B cell (primary cell): ENCODE measurements at regions not wholly inside any gene's neighbourhood (a gene's known extent, or its start where the extent isn't known, plus 50 kb on each side); places are given as distances from the start of the nearest gene placed in this dataset.

Experiments used
- ATAC-seq: fragments of 200-7000 bp; cut with Tn5 transposase; one replicate; pipeline ENCODE4 v1.10.0; 2021; ENCODE audit warnings: low read depth, mild to moderate bottlenecking, moderate number of reproducible peaks, moderate library complexity
- CTCF ChIA-PET: fragments of 350-600 bp; sonication (Branson Sonifier 250); formaldehyde crosslinking; loops from one replicate; lab custom pipeline; 2021; ENCODE audit warnings: antibody characterized with exemption, inconsistent platforms; lab: Charles Lee
- POLR2A ChIA-PET: fragments of 350-600 bp; sonication (Branson Sonifier 250); formaldehyde crosslinking; loops from one replicate; lab custom pipeline; 2021; ENCODE audit warnings: antibody characterized with exemption; lab: Charles Lee
- DNase-seq: peaks from one replicate; pipeline ENCODE4 v3.0.0; 2013
- H2AFZ ChIP-seq: 2 replicates; pipeline ENCODE4 v1.6.1; 2012; ENCODE audit warnings: mild to moderate bottlenecking, low read depth, low read length; ENCODE audit not compliant: insufficient read depth, poor library complexity, severe bottlenecking
- H3K27ac ChIP-seq, 2 donors: 1 replicate in 1 of 2; 2 replicates in 1 of 2; pipeline ENCODE4 v1.5.1; 2012 to 2013; ENCODE audit warnings: low read length in 2 of 2, mild to moderate bottlenecking in 2 of 2, moderate library complexity in 1 of 2
- H3K27me3 ChIP-seq, 4 experiments: fragments of 200-600 bp in 1 of 4; sonication (generic) in 1 of 4; replicated peaks in 1 of 4; 1 replicate in 2 of 4; 2 replicates in 2 of 4; pipeline versions ENCODE4 v1.6.1 to v1.7.0; 2013 to 2016; ENCODE audit warnings: low read length in 3 of 4, mild to moderate bottlenecking in 2 of 4, mixed read lengths in 1 of 4, moderate library complexity in 1 of 4; ENCODE audit not compliant: insufficient read depth in 4 of 4, control insufficient read depth in 3 of 4; ENCODE audit errors: control extremely low read depth in 1 of 4
- H3K36me3 ChIP-seq, 2 experiments: replicated peaks in 1 of 2; 1 replicate in 1 of 2; 2 replicates in 1 of 2; pipeline versions ENCODE4 v1.6.1 to v1.7.1; 2013; ENCODE audit warnings: low read length in 1 of 2; ENCODE audit not compliant: insufficient read depth in 2 of 2, control insufficient read depth in 1 of 2; ENCODE audit errors: control extremely low read depth in 1 of 2, extremely low read depth in 1 of 2
- H3K4me1 ChIP-seq, 2 donors: fragments of 200-600 bp in 1 of 2; sonication (generic) in 1 of 2; 1 replicate in 1 of 2; 2 replicates in 1 of 2; pipeline versions ENCODE4 v1.5.1 to v1.6.1; 2013 to 2017; ENCODE audit warnings: low read length in 2 of 2; ENCODE audit not compliant: control insufficient read depth in 2 of 2, insufficient read depth in 2 of 2
- H3K4me2 ChIP-seq: replicated peaks from 2 replicates; pipeline ENCODE3; 2012; ENCODE audit warnings: mild to moderate bottlenecking, low read depth, low read length; ENCODE audit not compliant: poor library complexity, severe bottlenecking
- H3K4me3 ChIP-seq, 5 experiments: fragments of 200-600 bp in 1 of 5; sonication (generic) in 1 of 5; 1 replicate in 3 of 5; 2 replicates in 2 of 5; pipeline versions ENCODE4 v1.5.1 to v1.7.0; 2011 to 2016; ENCODE audit warnings: low read length in 4 of 5, mild to moderate bottlenecking in 4 of 5, low read depth in 2 of 5, control low read depth in 1 of 5, moderate library complexity in 1 of 5; ENCODE audit not compliant: insufficient read depth in 1 of 5; ENCODE audit errors: control extremely low read depth in 1 of 5, extremely low read depth in 1 of 5
- H3K79me2 ChIP-seq: fragments of 200-600 bp; sonication (generic); one replicate; pipeline ENCODE4 v1.6.0; 2016; ENCODE audit warnings: low read length; ENCODE audit not compliant: control insufficient read depth, insufficient read depth
- H3K9ac ChIP-seq: fragments of 200-600 bp; sonication (generic); 2 replicates; pipeline ENCODE4 v1.6.1; 2017; ENCODE audit warnings: mild to moderate bottlenecking, low read length, moderate library complexity
- H3K9me3 ChIP-seq, 3 donors: one replicate each; pipeline versions ENCODE4 v1.6.1 to v1.7.1; 2013; ENCODE audit warnings: low read length in 2 of 3; ENCODE audit not compliant: control insufficient read depth in 2 of 3, insufficient read depth in 1 of 3; ENCODE audit errors: control extremely low read depth in 1 of 3
- H4K20me1 ChIP-seq: 2 replicates; pipeline ENCODE4 v1.6.0; 2012; ENCODE audit warnings: mild to moderate bottlenecking, low read length; ENCODE audit not compliant: insufficient read depth, control insufficient read depth, poor library complexity, severe bottlenecking
- H3K27ac Mint-ChIP-seq: one replicate; pipeline ENCODE4 v1.8.0; 2021; ENCODE audit warnings: mixed read lengths
- H3K27me3 Mint-ChIP-seq: one replicate; pipeline ENCODE4 v1.8.0; 2021; ENCODE audit warnings: mixed read lengths
- H3K4me1 Mint-ChIP-seq: one replicate; pipeline ENCODE4 v1.8.0; 2021; ENCODE audit warnings: mixed read lengths
- H3K4me3 Mint-ChIP-seq: one replicate; pipeline ENCODE4 v1.8.0; 2021; ENCODE audit warnings: mixed read lengths
- H3K9me3 Mint-ChIP-seq: one replicate; pipeline ENCODE4 v1.8.0; 2022; ENCODE audit warnings: mixed read lengths; ENCODE audit not compliant: insufficient read depth
- EZH2 ChIP-seq: IDR thresholded peaks from 2 replicates; pipeline ENCODE4 v1.6.1; 2012; ENCODE audit warnings: borderline replicate concordance, low read depth, mild to moderate bottlenecking, moderate library complexity, low read length; ENCODE audit not compliant: insufficient read depth, poor library complexity, severe bottlenecking
- WGBS: methylation state at CpG from one replicate; pipeline ENCODE4 v1.1.5; 2013; ENCODE audit warnings: missing lambda C conversion rate; ENCODE audit not compliant: insufficient coverage; 5-methylcytosine and 5-hydroxymethylcytosine counted together
- intact Hi-C: fragments of 100-400 bp; cut with micrococcal nuclease; formaldehyde crosslinking; loops from one replicate; pipeline ENCODE4 v1.10.0; 2022
- TF ChIP-seq, protein P1 (sequence below): fragments of 200-600 bp; IDR thresholded peaks from one replicate; pipeline ENCODE4 v1.8.0; 2022; ENCODE audit warnings: antibody characterized with exemption, mild to moderate bottlenecking

DNA sequence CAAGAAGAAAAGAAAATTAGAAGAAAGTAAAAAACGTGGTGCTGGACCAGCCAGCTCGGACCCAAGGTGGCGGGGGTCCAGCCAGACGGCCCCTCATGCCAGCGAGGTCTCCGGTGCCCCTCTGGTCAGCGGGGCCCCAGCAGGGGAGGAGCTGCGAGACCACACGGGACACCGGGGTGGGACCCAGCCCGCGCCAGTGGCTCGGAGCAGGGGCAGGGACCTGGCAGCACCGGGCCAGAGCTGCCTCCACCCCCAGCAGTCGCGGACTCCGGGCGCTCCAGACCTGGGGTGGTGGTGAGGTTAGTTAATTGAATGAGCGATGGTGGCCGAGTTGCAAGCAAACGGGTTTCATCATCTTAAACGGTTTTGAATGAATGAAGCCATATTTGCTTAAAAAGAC lies 289.9 kb upstream of the MC4R start:
- Histone ChIP-seq H3K4me2 (no peak overlapping the region), H3K27ac (no peak overlapping the region), H3K4me1 (no peaks in the 10 kb centered on the region), H3K79me2 (no peaks in the 10 kb centered on the region), H3K9ac (no peak overlapping the region), H3K27me3 (no peaks in the 10 kb centered on the region), H3K36me3 (no peaks in the 10 kb centered on the region), H3K9me3 (peaks cover 0 to 7% (median 0%) of the 10 kb centered on the region in 3 donors), H2AFZ (no peak overlapping the region), H3K4me3 (no peak overlapping the region), H4K20me1 (no peaks in the 10 kb centered on the region)
- no peaks in the 10 kb centered on the region for H3K4me1 Mint-ChIP-seq
- no peak overlapping the region for H3K27ac Mint-ChIP-seq
- H3K27me3 Mint-ChIP-seq: no peaks in the 10 kb centered on the region
- intact Hi-C loops: no loop called here
- no peaks in the 10 kb centered on the region for H3K9me3 Mint-ChIP-seq
- no peak for ATAC-seq
- POLR2A ChIA-PET: no interaction called here
- DNase-seq: no peak
- CTCF ChIA-PET: no interaction called here
- 95% methylated on average over 20 of the region's 22 CpGs for WGBS
- TF ChIP-seq, protein P1, sequence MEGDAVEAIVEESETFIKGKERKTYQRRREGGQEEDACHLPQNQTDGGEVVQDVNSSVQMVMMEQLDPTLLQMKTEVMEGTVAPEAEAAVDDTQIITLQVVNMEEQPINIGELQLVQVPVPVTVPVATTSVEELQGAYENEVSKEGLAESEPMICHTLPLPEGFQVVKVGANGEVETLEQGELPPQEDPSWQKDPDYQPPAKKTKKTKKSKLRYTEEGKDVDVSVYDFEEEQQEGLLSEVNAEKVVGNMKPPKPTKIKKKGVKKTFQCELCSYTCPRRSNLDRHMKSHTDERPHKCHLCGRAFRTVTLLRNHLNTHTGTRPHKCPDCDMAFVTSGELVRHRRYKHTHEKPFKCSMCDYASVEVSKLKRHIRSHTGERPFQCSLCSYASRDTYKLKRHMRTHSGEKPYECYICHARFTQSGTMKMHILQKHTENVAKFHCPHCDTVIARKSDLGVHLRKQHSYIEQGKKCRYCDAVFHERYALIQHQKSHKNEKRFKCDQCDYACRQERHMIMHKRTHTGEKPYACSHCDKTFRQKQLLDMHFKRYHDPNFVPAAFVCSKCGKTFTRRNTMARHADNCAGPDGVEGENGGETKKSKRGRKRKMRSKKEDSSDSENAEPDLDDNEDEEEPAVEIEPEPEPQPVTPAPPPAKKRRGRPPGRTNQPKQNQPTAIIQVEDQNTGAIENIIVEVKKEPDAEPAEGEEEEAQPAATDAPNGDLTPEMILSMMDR: no peak
- TF ChIP-seq EZH2: no peak
- H3K4me3 Mint-ChIP-seq: no peak overlapping the region

GRCh38 chr18:60663060-60663989 lies 290.8 kb upstream of the MC4R start:
- no peak for TF ChIP-seq EZH2
- TF ChIP-seq, protein P1: no peak
- Histone ChIP-seq H3K4me3 (no peak overlapping the region), H3K27me3 (no peaks in the 10 kb centered on the region), H3K4me1 (no peaks in the 10 kb centered on the region), H3K9me3 (peaks cover 0 to 10% (median 0%) of the 10 kb centered on the region in 3 donors), H2AFZ (no peak overlapping the region), H3K4me2 (no peak overlapping the region), H3K79me2 (no peaks in the 10 kb centered on the region), H3K27ac (no peak overlapping the region), H3K9ac (no peak overlapping the region), H3K36me3 (no peaks in the 10 kb centered on the region), H4K20me1 (no peaks in the 10 kb centered on the region)
- Mint-ChIP-seq H3K4me3 (no peak overlapping the region), H3K4me1 (no peaks in the 10 kb centered on the region), H3K27ac (no peak overlapping the region), H3K9me3 (no peaks in the 10 kb centered on the region), H3K27me3 (no peaks in the 10 kb centered on the region)
- ChIA-PET CTCF (no interaction called here), POLR2A (no interaction called here)
- 97% methylated on average over 36 of the region's 38 CpGs for WGBS
- DNase-seq: no peak
- ATAC-seq: no peak
- intact Hi-C loops: no loop called here
